HepG2 (cell line): ENCODE measurements at regions not wholly inside any gene's neighbourhood (a gene's known extent, or its start where the extent isn't known, plus 50 kb on each side); places are given as distances from the start of the nearest gene placed in this dataset.
A peak's percentile ranks its signal among the peaks of the same experiment; 100 is the strongest.

ENCODE experiments used
- ATAC-seq: fragments of 200-7000 bp; cut with Tn5 transposase; 3 replicates; pipeline ENCODE4 v1.9.1; 2020; ENCODE audit warnings: mild to moderate bottlenecking, moderate library complexity
- BruUV-seq: library from RNA; stranded (reverse); fragments of 400-500 nt; replicated peaks from 2 replicates; lab custom pipeline; 2021; lab: Mats Ljungman, UMichigan
- CTCF ChIA-PET: fragments of 300-600 bp; formaldehyde crosslinking; extraction: SDS; loops from one replicate; lab custom pipeline; 2021; ENCODE audit warnings: low total read pairs, inconsistent platforms, low intra/inter-chr PET ratio; lab: Yijun Ruan, JAX
- POLR2A ChIA-PET: fragments of 350-600 bp; sonication (Branson Sonifier 250); formaldehyde crosslinking; loops from one replicate; lab custom pipeline; 2020; ENCODE audit warnings: antibody characterized with exemption, inconsistent platforms; lab: Yijun Ruan, JAX
- DNase-seq: peaks from one replicate; pipeline ENCODE4 v3.0.0-alpha.2; 2015; ENCODE audit warnings: low spot score
- FAIRE-seq: peaks from 3 replicates; lab custom pipeline; 2011; peaks lifted over from hg19 to GRCh38; lab: Jason Lieb, UNC
- H2AFZ ChIP-seq: one replicate; pipeline ENCODE4 v1.6.1; 2011; ENCODE audit warnings: low read length, inconsistent platforms
- H3K27ac ChIP-seq: fragments of 300-600 bp; 3 replicates; pipeline ENCODE4 v1.8.0; 2011; ENCODE audit warnings: mixed run types, mild to moderate bottlenecking, mixed read lengths, low read length, inconsistent platforms; ENCODE audit not compliant: insufficient read depth; ENCODE audit errors: extremely low read length
- H3K27me3 ChIP-seq, 2 experiments: fragments of 200-600 bp in 1 of 2; 2 replicates in 1 of 2; 3 replicates in 1 of 2; pipeline versions ENCODE4 v1.6.0 to v1.8.0; 2011; ENCODE audit warnings: low read length in 2 of 2, mild to moderate bottlenecking in 2 of 2, moderate library complexity in 2 of 2, inconsistent platforms in 1 of 2; ENCODE audit not compliant: insufficient read depth in 2 of 2, control insufficient read depth in 1 of 2
- H3K36me3 ChIP-seq, 2 experiments: fragments of 200-600 bp in 1 of 2; replicated peaks in 1 of 2; 2 replicates in 1 of 2; 3 replicates in 1 of 2; pipeline versions ENCODE4 v1.5.1 to v1.8.0; 2011; ENCODE audit warnings: low read length in 2 of 2, inconsistent platforms in 1 of 2; ENCODE audit not compliant: insufficient read depth in 2 of 2, control insufficient read depth in 1 of 2
- H3K4me1 ChIP-seq: 2 replicates; pipeline ENCODE4 v1.5.1; 2012; ENCODE audit warnings: low read length, inconsistent platforms; ENCODE audit not compliant: insufficient read depth
- H3K4me2 ChIP-seq: 2 replicates; pipeline ENCODE4 v1.6.0; 2011; ENCODE audit warnings: low read depth, low read length, inconsistent platforms
- H3K4me3 ChIP-seq, 3 experiments: fragments of 200-600 bp in 1 of 3; sonication (generic), shearing (Covaris generic) in 1 of 3; replicated peaks in 1 of 3; 2 replicates each; pipeline ENCODE4 v1.5.1; 2011 to 2016; ENCODE audit warnings: low read length in 3 of 3, inconsistent platforms in 2 of 3, low read depth in 2 of 3, mild to moderate bottlenecking in 2 of 3, control low read depth in 1 of 3, mixed read lengths in 1 of 3; ENCODE audit not compliant: insufficient read depth in 1 of 3
- H3K79me2 ChIP-seq: one replicate; pipeline ENCODE4 v1.6.1; 2011; ENCODE audit warnings: low read length, inconsistent platforms; ENCODE audit not compliant: insufficient read depth
- H3K9ac ChIP-seq: 2 replicates; pipeline ENCODE4 v1.6.0; 2011; ENCODE audit warnings: mild to moderate bottlenecking, low read depth, low read length, inconsistent platforms; ENCODE audit not compliant: insufficient read depth
- H3K9me3 ChIP-seq: 2 replicates; pipeline ENCODE4 v1.5.1; 2012; ENCODE audit warnings: mild to moderate bottlenecking, low read length
- H4K20me1 ChIP-seq: 2 replicates; pipeline ENCODE4 v1.6.0; 2011; ENCODE audit warnings: inconsistent platforms, mild to moderate bottlenecking, low read length, moderate library complexity; ENCODE audit not compliant: insufficient read depth
- ATRX ChIP-seq: sonication (generic); formaldehyde crosslinking; IDR thresholded peaks from 2 replicates; pipeline ENCODE4 v1.4.0; 2020; ENCODE audit warnings: missing genetic modification reagents, borderline replicate concordance
- HNRNPLL ChIP-seq: fragments of 200-400 bp; formaldehyde crosslinking; IDR thresholded peaks from 2 replicates; pipeline ENCODE4 v1.6.1; 2017; ENCODE audit warnings: mild to moderate bottlenecking, low read depth, low read length; ENCODE audit not compliant: poor library complexity, severe bottlenecking
- MAFF ChIP-seq: IDR thresholded peaks from 2 replicates; pipeline ENCODE4 v1.6.1; 2011; ENCODE audit warnings: low read depth, low read length, improper control_type of control experiment
- MAFK ChIP-seq, 2 experiments: IDR thresholded peaks in 1 of 2; conservative IDR thresholded peaks in 1 of 2; 2 replicates each; pipeline ENCODE4 v1.6.1; 2011; ENCODE audit warnings: improper control_type of control experiment in 2 of 2, low read length in 2 of 2
- NKX3-1 ChIP-seq: sonication (generic); formaldehyde crosslinking; IDR thresholded peaks from 2 replicates; pipeline ENCODE4 v1.5.0; 2020; ENCODE audit warnings: missing genetic modification reagents
- ZFP82 ChIP-seq: sonication (generic); formaldehyde crosslinking; IDR thresholded peaks from 2 replicates; pipeline ENCODE4 v1.5.1; 2020; ENCODE audit warnings: mild to moderate bottlenecking, missing genetic modification reagents, borderline replicate concordance
- ZNF354B ChIP-seq: sonication (generic); formaldehyde crosslinking; IDR thresholded peaks from 2 replicates; pipeline ENCODE4 v1.8.0; 2022; ENCODE audit warnings: mild to moderate bottlenecking, missing genetic modification reagents
- ZNF446 ChIP-seq: sonication (generic); formaldehyde crosslinking; IDR thresholded peaks from 2 replicates; pipeline ENCODE4 v1.5.0; 2020; ENCODE audit warnings: mild to moderate bottlenecking, missing genetic modification reagents
- ZNF883 ChIP-seq: sonication (generic); formaldehyde crosslinking; IDR thresholded peaks from 2 replicates; pipeline ENCODE4 v1.5.1; 2020; ENCODE audit warnings: mild to moderate bottlenecking, missing genetic modification reagents; ENCODE audit errors: not compliant biosample characterization
- WGBS: methylation state at CpG from one replicate; pipeline ENCODE4 v1.1.6; 2017; ENCODE audit warnings: low lambda C conversion rate; 5-methylcytosine and 5-hydroxymethylcytosine counted together
- in situ Hi-C: cut with HindIII; loops from 2 replicates; pipeline ENCODE4 v1.10.0; 2017; ENCODE audit warnings: low pct_unique_long_range_greater_than_20kb; ENCODE audit not compliant: extremely low pct_ligation_motif_present
- intact Hi-C: fragments of 100-400 bp; cut with micrococcal nuclease; formaldehyde crosslinking; loops from one replicate; pipeline ENCODE4 v1.10.0; 2022; ENCODE audit not compliant: unreplicated experiment

DNA sequence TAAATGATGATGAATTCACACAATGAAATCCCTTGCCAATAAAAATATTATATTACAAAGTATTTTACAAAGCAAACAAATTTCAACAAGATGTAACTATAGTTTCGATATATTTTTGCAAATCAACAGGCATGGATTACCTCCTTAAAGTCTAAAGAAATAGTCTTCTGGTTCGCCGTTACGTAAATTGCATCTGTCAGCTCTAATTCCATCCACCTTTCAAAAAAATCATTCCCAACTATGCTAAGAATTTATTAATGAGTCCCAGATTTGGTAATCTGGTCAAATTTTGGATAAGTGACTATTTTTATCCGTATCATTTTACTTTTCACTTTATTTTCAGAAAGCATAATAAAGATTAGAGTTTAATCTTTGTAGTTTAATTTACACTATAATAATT is 1984.9 kb downstream of the EFNA5 start:
- DNase-seq (no peak), FAIRE-seq (no peak), ATAC-seq (no peak)
- H2AFZ ChIP-seq: no peak overlapping the region
- no peaks in the 10 kb centered on the region for H3K79me2 ChIP-seq
- no peaks in the 10 kb centered on the region for H3K9me3 ChIP-seq
- 31% methylated on average over 5 of the region's 5 CpGs for WGBS
- no peak overlapping the region for H3K9ac ChIP-seq
- CTCF ChIA-PET: no interaction called here
- no peak overlapping the region for H3K27ac ChIP-seq
- TF ChIP-seq MAFF: peak; percentile 46; the same call in 1 of the 2 replicates
- no peak for TF ChIP-seq NKX3-1
- TF ChIP-seq MAFK (conservative IDR thresholded peaks at IDR 0.05 in 1 of 2, IDR thresholded peaks at IDR 0.05 in 1 of 2; ENCODE audit: low read length in 2 of 2): peak; percentile 18 to 59; a peak in 2 of 4 replicates
- H3K36me3 ChIP-seq: no peaks in the 10 kb centered on the region
- H3K27me3 ChIP-seq: no peaks in the 10 kb centered on the region
- POLR2A ChIA-PET: no interaction called here
- H4K20me1 ChIP-seq: no peaks in the 10 kb centered on the region
- intact Hi-C loops (no loop called here), in situ Hi-C loops (no loop called here)
- no peaks in the 10 kb centered on the region for H3K4me1 ChIP-seq
- no peak overlapping the region for H3K4me3 ChIP-seq
- no peak overlapping the region for H3K4me2 ChIP-seq
- no TSS peak for BruUV-seq

- Histone ChIP-seq H3K4me2 (no peak overlapping the region), H3K36me3 (no peaks in the 10 kb centered on the region), H3K27me3 (no peaks in the 10 kb centered on the region), H3K9ac (no peak overlapping the region), H2AFZ (no peak overlapping the region), H3K27ac (no peak overlapping the region), H3K79me2 (no peaks in the 10 kb centered on the region), H3K9me3 (no peaks in the 10 kb centered on the region), H4K20me1 (no peaks in the 10 kb centered on the region), H3K4me1 (no peaks in the 10 kb centered on the region), H3K4me3 (no peak overlapping the region)
- 0% methylated on average over 3 of the region's 3 CpGs for WGBS
- no peak for TF ChIP-seq ZNF883 (CRISPR knock-in tag)
- TF ChIP-seq ZNF446 (CRISPR knock-in tag): no peak
- no peak for TF ChIP-seq HNRNPLL
- no peak for TF ChIP-seq ZFP82 (CRISPR knock-in tag)
- no peak for TF ChIP-seq ATRX (CRISPR knock-in tag)
- no peak for TF ChIP-seq ZNF354B (CRISPR knock-in tag)
- FAIRE-seq: no peak
- in situ Hi-C loops: no loop called here
- ChIA-PET POLR2A (no interaction called here), CTCF (no interaction called here)
- no peak for DNase-seq
- intact Hi-C loops: no loop called here
- BruUV-seq: no TSS peak
- no peak for ATAC-seq
Measured at GRCh38 chr5:105684799-105685198, 1985.9 kb downstream of the EFNA5 start.
